H1 (cell line): ENCODE measurements at regions not wholly inside any gene's neighbourhood (a gene's known extent, or its start where the extent isn't known, plus 50 kb on each side); places are given as distances from the start of the nearest gene placed in this dataset.

Source experiments
- CTCF ChIA-PET: fragments of 300-600 bp; sonication (Branson Sonifier 250); formaldehyde crosslinking; loops from one replicate; lab custom pipeline; 2021; ENCODE audit not compliant: partially characterized antibody; lab: Charles Lee
- POLR2A ChIA-PET: fragments of 300-600 bp; sonication (Branson Sonifier 250); formaldehyde crosslinking; loops from one replicate; lab custom pipeline; 2021; ENCODE audit warnings: inconsistent platforms; ENCODE audit not compliant: partially characterized antibody; lab: Charles Lee
- DNase-seq, 2 experiments: peaks; one replicate each; pipeline versions ENCODE4 v3.0.0 to v3.0.0-alpha.2; 2010 to 2022; ENCODE audit warnings: low spot score in 2 of 2, low read depth in 1 of 2, mixed read lengths in 1 of 2
- FAIRE-seq: peaks from 2 replicates; lab custom pipeline; 2011; peaks lifted over from hg19 to GRCh38; lab: Jason Lieb, UNC
- H2AFZ ChIP-seq: 2 replicates; pipeline ENCODE4 v1.8.1; 2012; ENCODE audit warnings: low read length, inconsistent platforms
- H2AK5ac ChIP-seq: 2 replicates; pipeline ENCODE4 v1.6.1; 2013; ENCODE audit warnings: low read depth, low read length
- H2BK120ac ChIP-seq: replicated peaks from 2 replicates; pipeline ENCODE3; 2013; ENCODE audit warnings: low read depth, low read length, inconsistent platforms
- H2BK12ac ChIP-seq: 2 replicates; pipeline ENCODE4 v1.6.1; 2013; ENCODE audit warnings: low read depth, low read length
- H2BK15ac ChIP-seq: 2 replicates; pipeline ENCODE4 v1.6.1; 2013; ENCODE audit warnings: low read length
- H2BK20ac ChIP-seq: 2 replicates; pipeline ENCODE4 v1.6.1; 2013; ENCODE audit warnings: low read length
- H2BK5ac ChIP-seq: 2 replicates; pipeline ENCODE4 v1.6.1; 2013; ENCODE audit warnings: low read depth, low read length
- H3K14ac ChIP-seq: 2 replicates; pipeline ENCODE4 v1.6.1; 2013; ENCODE audit warnings: inconsistent platforms; ENCODE audit not compliant: insufficient read length
- H3K18ac ChIP-seq: 2 replicates; pipeline ENCODE4 v1.6.1; 2013; ENCODE audit warnings: low read length; ENCODE audit errors: extremely low read depth
- H3K23ac ChIP-seq: 2 replicates; pipeline ENCODE4 v1.6.1; 2013; ENCODE audit warnings: inconsistent platforms; ENCODE audit not compliant: insufficient read length
- H3K23me2 ChIP-seq: 2 replicates; pipeline ENCODE4 v1.6.1; 2013; ENCODE audit warnings: low read depth, low read length
- H3K27ac ChIP-seq: 2 replicates; pipeline ENCODE4 v1.6.1; 2011; ENCODE audit warnings: low read depth, low read length, inconsistent platforms
- H3K27me3 ChIP-seq, 4 experiments: replicated peaks in 1 of 4; 1 replicate in 1 of 4; 2 replicates in 3 of 4; pipeline versions ENCODE4 v1.6.1 to v1.8.1; 2011 to 2013; ENCODE audit warnings: low read length in 3 of 4, mild to moderate bottlenecking in 3 of 4, inconsistent platforms in 2 of 4, mixed read lengths in 2 of 4, moderate library complexity in 1 of 4; ENCODE audit not compliant: control insufficient read depth in 3 of 4, insufficient read depth in 3 of 4; ENCODE audit errors: extremely low read depth in 1 of 4
- H3K36me3 ChIP-seq, 4 experiments: 2 replicates each; pipeline versions ENCODE4 v1.6.1 to v1.8.1; 2011 to 2013; ENCODE audit warnings: mild to moderate bottlenecking in 4 of 4, low read length in 3 of 4, moderate library complexity in 2 of 4, control low read depth in 1 of 4, inconsistent platforms in 1 of 4; ENCODE audit not compliant: insufficient read depth in 4 of 4, control insufficient read depth in 2 of 4
- H3K4ac ChIP-seq: replicated peaks from 2 replicates; pipeline ENCODE3; 2013; ENCODE audit warnings: low read length, low read depth, mixed read lengths, inconsistent platforms; ENCODE audit not compliant: insufficient read length
- H3K4me1 ChIP-seq, 4 experiments: replicated peaks in 1 of 4; 1 replicate in 1 of 4; 2 replicates in 3 of 4; pipeline versions ENCODE4 v1.6.1 to v1.8.1; 2011 to 2013; ENCODE audit warnings: low read length in 3 of 4, inconsistent platforms in 2 of 4, mixed read lengths in 1 of 4; ENCODE audit not compliant: insufficient read depth in 4 of 4, control insufficient read depth in 3 of 4
- H3K4me2 ChIP-seq, 2 experiments: 2 replicates each; pipeline versions ENCODE4 v1.6.1 to v1.8.1; 2011 to 2013; ENCODE audit warnings: low read depth in 2 of 2, low read length in 2 of 2, control low read depth in 1 of 2, inconsistent platforms in 1 of 2, mild to moderate bottlenecking in 1 of 2; ENCODE audit not compliant: insufficient read depth in 1 of 2
- H3K4me3 ChIP-seq, 4 experiments: fragments of 200-600, 300-600 bp in 1 of 4; sonication (generic), shearing (Covaris generic), sonication (Bioruptor Twin) in 1 of 4; 2 replicates each; pipeline versions ENCODE4 v1.5.1 to v1.8.1; 2011 to 2016; ENCODE audit warnings: low read length in 4 of 4, low read depth in 3 of 4, control low read depth in 2 of 4, inconsistent platforms in 2 of 4, mild to moderate bottlenecking in 2 of 4, mixed read lengths in 1 of 4, moderate library complexity in 1 of 4; ENCODE audit not compliant: insufficient read depth in 2 of 4; ENCODE audit errors: extremely low read depth in 1 of 4
- H3K56ac ChIP-seq: replicated peaks from 2 replicates; pipeline ENCODE3; 2013; ENCODE audit warnings: low read depth, mild to moderate bottlenecking, mixed read lengths, low read length, inconsistent platforms; ENCODE audit not compliant: insufficient read length
- H3K79me1 ChIP-seq: 2 replicates; pipeline ENCODE4 v1.6.1; 2013; ENCODE audit warnings: low read depth, low read length, control low read depth
- H3K79me2 ChIP-seq, 2 experiments: 2 replicates each; pipeline versions ENCODE4 v1.6.1 to v1.8.1; 2012 to 2013; ENCODE audit warnings: low read length in 2 of 2, mild to moderate bottlenecking in 2 of 2, inconsistent platforms in 1 of 2; ENCODE audit not compliant: insufficient read depth in 2 of 2, control insufficient read depth in 1 of 2
- H3K9ac ChIP-seq, 4 experiments: replicated peaks in 1 of 4; 1 replicate in 1 of 4; 2 replicates in 3 of 4; pipeline versions ENCODE4 v1.6.1 to v1.8.1; 2011 to 2013; ENCODE audit warnings: low read depth in 3 of 4, low read length in 3 of 4, control low read depth in 2 of 4, mild to moderate bottlenecking in 2 of 4, moderate library complexity in 2 of 4, inconsistent platforms in 1 of 4; ENCODE audit errors: extremely low read depth in 1 of 4
- H3K9me3 ChIP-seq, 2 experiments: 2 replicates each; pipeline versions ENCODE4 v1.6.1 to v1.8.1; 2012 to 2013; ENCODE audit warnings: mild to moderate bottlenecking in 2 of 2, moderate library complexity in 2 of 2, control low read depth in 1 of 2, inconsistent platforms in 1 of 2, low read depth in 1 of 2, low read length in 1 of 2, mixed read lengths in 1 of 2; ENCODE audit not compliant: insufficient read depth in 2 of 2
- H4K20me1 ChIP-seq, 2 experiments: replicated peaks in 1 of 2; 2 replicates each; pipeline versions ENCODE3 to v1.8.1; 2011 to 2013; ENCODE audit warnings: inconsistent platforms in 2 of 2, low read length in 2 of 2, mild to moderate bottlenecking in 1 of 2; ENCODE audit not compliant: insufficient read depth in 2 of 2, control insufficient read depth in 1 of 2
- H4K5ac ChIP-seq: 2 replicates; pipeline ENCODE4 v1.6.1; 2013; ENCODE audit warnings: low read length, low read depth, mixed read lengths, inconsistent platforms; ENCODE audit not compliant: insufficient read length
- H4K8ac ChIP-seq: 2 replicates; pipeline ENCODE4 v1.8.0; 2013; ENCODE audit warnings: mild to moderate bottlenecking, moderate library complexity, low read length, inconsistent platforms; ENCODE audit not compliant: insufficient read depth; ENCODE audit errors: extremely low read depth
- H4K91ac ChIP-seq: replicated peaks from 2 replicates; pipeline ENCODE3; 2013; ENCODE audit warnings: low read length, mixed read lengths, inconsistent platforms; ENCODE audit not compliant: insufficient read length
- EP300 ChIP-seq, 2 experiments: IDR thresholded peaks; 1 replicate in 1 of 2; 2 replicates in 1 of 2; pipeline ENCODE4 v1.6.1; 2011 to 2012; ENCODE audit warnings: low read depth in 2 of 2, low read length in 2 of 2, mild to moderate bottlenecking in 2 of 2, borderline replicate concordance in 1 of 2, inconsistent platforms in 1 of 2, moderate library complexity in 1 of 2
- GTF2F1 ChIP-seq: IDR thresholded peaks from 2 replicates; pipeline ENCODE4 v1.6.1; 2012; ENCODE audit warnings: low read depth, low read length, improper control_type of control experiment, borderline replicate concordance
- KDM1A ChIP-seq: fragments of 200-600, 300-600 bp; sonication (generic); IDR thresholded peaks from 2 replicates; pipeline ENCODE4 v1.7.1; 2016; ENCODE audit warnings: mild to moderate bottlenecking, low read length, borderline replicate concordance
- NRF1 ChIP-seq: IDR thresholded peaks from 2 replicates; pipeline ENCODE4 v1.6.1; 2011; ENCODE audit warnings: mild to moderate bottlenecking, low read depth, low read length, improper control_type of control experiment
- SP1 ChIP-seq: IDR thresholded peaks from 2 replicates; pipeline ENCODE4 v1.6.1; 2011; ENCODE audit warnings: low read depth, low read length
- WGBS, 2 experiments: shearing (Covaris generic) in 1 of 2; methylation state at CpG; one replicate each; pipeline versions ENCODE4 v1.1.6 to v1.1.7; 2013 to 2015; ENCODE audit warnings: low lambda C conversion rate in 2 of 2, mixed read lengths in 2 of 2, inconsistent platforms in 1 of 2, low coverage in 1 of 2, missing lambda C conversion rate in 1 of 2; ENCODE audit not compliant: insufficient replicate concordance in 2 of 2, insufficient coverage in 1 of 2, insufficient read length in 1 of 2; ENCODE audit errors: extremely low coverage in 1 of 2, missing lambda C conversion rate in 1 of 2; 5-methylcytosine and 5-hydroxymethylcytosine counted together

- H4K5ac ChIP-seq, result no peak overlapping the region
- H3K23me2 ChIP-seq, result no peaks in the 10 kb centered on the region
- H3K4me3 ChIP-seq, result no peak overlapping the region
- H2AFZ ChIP-seq, result no peak overlapping the region
- no peaks in the 10 kb centered on the region for H3K79me1 ChIP-seq
- H3K4me2 ChIP-seq, result no peak overlapping the region
- no peaks in the 10 kb centered on the region; a peak in 2 of 7 replicates for H3K27me3 ChIP-seq
- H2BK20ac ChIP-seq, result no peak overlapping the region
- TF ChIP-seq KDM1A, result no peak
- TF ChIP-seq SP1, result no peak
- TF ChIP-seq EP300 (IDR thresholded peaks at IDR 0.05; ENCODE audit: borderline replicate concordance in 1 of 2, low read depth in 2 of 2, low read length in 2 of 2), result no peak
- TF ChIP-seq GTF2F1, result no peak
- TF ChIP-seq NRF1, result no peak
- TF ChIP-seq, all 59 proteins: peak for 0
- H3K9me3 ChIP-seq, result no peaks in the 10 kb centered on the region
- H3K27ac ChIP-seq, result no peak overlapping the region
- DNase-seq (no peak), FAIRE-seq (no peak)
- H4K20me1 ChIP-seq, result no peaks in the 10 kb centered on the region
- no peak overlapping the region for H3K56ac ChIP-seq
- POLR2A ChIA-PET, result no interaction called here
- no peak overlapping the region for H3K14ac ChIP-seq
- H2BK5ac ChIP-seq, result no peak overlapping the region
- H4K8ac ChIP-seq, result no peak overlapping the region
- H2BK15ac ChIP-seq, result no peak overlapping the region
- no peak overlapping the region for H4K91ac ChIP-seq
- H2AK5ac ChIP-seq, result no peak overlapping the region
- no peak overlapping the region for H3K18ac ChIP-seq
- 87% methylated on average over 4 of the region's 4 CpGs; no CpG with 5 or more reads in 1 of the 2 experiments for WGBS, 2 experiments
- H3K9ac ChIP-seq, result no peak overlapping the region
- H3K36me3 ChIP-seq, result no peaks in the 10 kb centered on the region
- H2BK120ac ChIP-seq, result no peak overlapping the region
- CTCF ChIA-PET, result interaction anchor here (1.0 to 3.7 kb wide), 12 partner anchors 9 to 226 kb away, joined by 3 to 16 read pairs (median 4); no protein-coding TSS in a partner anchor
- no peak overlapping the region for H3K4ac ChIP-seq
- H3K23ac ChIP-seq, result no peak overlapping the region
- H2BK12ac ChIP-seq, result no peak overlapping the region
- no peaks in the 10 kb centered on the region for H3K79me2 ChIP-seq
- peaks cover 2 to 17% (median 10%) of the 10 kb centered on the region in 4 experiments; a peak in 5 of 7 replicates for H3K4me1 ChIP-seq
These were observed 163.4 kb downstream of the TRIM29 start for GRCh38 chr11:119974467-119974866.
